ENCODE measurements at regions not wholly inside any gene's neighbourhood (a gene's known extent, or its start where the extent isn't known, plus 50 kb on each side); places are given as distances from the start of the nearest gene placed in this dataset.

DNA sequence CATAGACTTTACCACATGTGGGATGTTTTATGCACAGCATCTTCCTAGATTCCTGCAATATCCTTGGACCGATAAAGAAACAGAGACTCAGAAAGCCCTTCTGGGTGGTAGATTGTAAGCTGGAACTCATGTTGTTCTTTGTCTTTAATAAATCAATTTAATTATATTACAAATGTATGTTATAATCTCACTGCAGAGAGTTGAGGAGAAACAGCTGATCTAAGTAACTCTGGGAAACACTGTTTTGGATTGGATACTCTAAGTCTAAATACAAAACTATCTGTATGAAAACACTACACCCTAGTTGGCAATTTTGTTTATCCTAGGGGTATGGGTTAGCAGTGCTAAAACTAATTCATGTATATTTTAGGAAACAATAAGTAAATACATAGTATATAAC is 1015.2 kb downstream of the XPNPEP1 start:
- H3K27ac ChIP-seq (ENCODE audit: extremely low read depth, low read depth, low read length), result no peak overlapping the region
- H3K4me3 ChIP-seq (ENCODE audit: low read depth, low read length), result no peak overlapping the region
- TF ChIP-seq SCRT1 (tag by site-specific recombination; IDR thresholded peaks at IDR 0.05; ENCODE audit: borderline replicate concordance), result no peak
- TF ChIP-seq ZNF140 (tag by site-specific recombination; IDR thresholded peaks at IDR 0.05), result no peak
- TF ChIP-seq PRDM1 (tag by site-specific recombination; IDR thresholded peaks at IDR 0.05), result no peak
- no peak for TF ChIP-seq BCL11A (tag by site-specific recombination; IDR thresholded peaks at IDR 0.05; ENCODE audit: low read depth)
- TF ChIP-seq SP3 (tag by site-specific recombination; IDR thresholded peaks at IDR 0.05), result no peak
- no peak for TF ChIP-seq ZBTB21 (tag by site-specific recombination; IDR thresholded peaks at IDR 0.05)
- TF ChIP-seq ZNF561 (tag by site-specific recombination; IDR thresholded peaks at IDR 0.05; ENCODE audit: borderline replicate concordance), result no peak
- TF ChIP-seq ZNF202 (tag by site-specific recombination; IDR thresholded peaks at IDR 0.05; ENCODE audit: borderline replicate concordance), result no peak
- no peak for TF ChIP-seq ZNF19 (tag by site-specific recombination; IDR thresholded peaks at IDR 0.05; ENCODE audit: low read depth)
- no peak for TF ChIP-seq ZNF747 (tag by site-specific recombination; IDR thresholded peaks at IDR 0.05)
- ChIA-PET POLR2A (no interaction called here), CTCF (no interaction called here)
- no peaks in the 10 kb centered on the region for H3K4me1 ChIP-seq (ENCODE audit: control insufficient read depth, insufficient read depth, low read length)
- H3K9me3 ChIP-seq (ENCODE audit: control insufficient read depth, insufficient read depth, low read depth, low read length), result no peaks in the 10 kb centered on the region
- no peaks in the 10 kb centered on the region for H3K36me3 ChIP-seq (ENCODE audit: control insufficient read depth in 2 of 2, insufficient read depth in 1 of 2, low read length in 2 of 2)

DNA sequence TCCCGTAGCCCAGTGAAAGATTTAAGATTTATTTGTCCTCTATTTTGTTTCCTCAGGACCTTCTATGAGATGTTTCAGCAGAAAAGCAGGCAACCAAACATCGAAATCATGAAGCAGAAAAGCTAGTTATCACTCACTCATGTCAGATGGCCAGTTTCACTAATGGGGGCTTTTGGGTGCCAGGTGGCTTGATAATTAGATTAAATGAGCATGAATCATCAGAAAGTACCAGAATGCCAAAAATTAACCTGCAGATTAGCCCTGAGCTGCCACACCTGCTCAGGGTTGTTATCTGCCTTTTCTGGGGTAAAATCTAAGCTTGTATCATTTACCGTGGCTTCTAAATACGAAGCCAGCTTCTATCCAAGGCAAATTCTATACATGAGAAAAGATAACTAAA is 1017.5 kb downstream of the XPNPEP1 start:
- H3K9me3 ChIP-seq (ENCODE audit: control insufficient read depth, insufficient read depth, low read depth, low read length), result no peaks in the 10 kb centered on the region
- POLR2A ChIA-PET, result no interaction called here
- CTCF ChIA-PET, result no interaction called here
- H3K36me3 ChIP-seq (ENCODE audit: control insufficient read depth in 2 of 2, insufficient read depth in 1 of 2, low read length in 2 of 2), result no peaks in the 10 kb centered on the region
- H3K4me1 ChIP-seq (ENCODE audit: control insufficient read depth, insufficient read depth, low read length), result no peaks in the 10 kb centered on the region
- TF ChIP-seq ZNF560 (tag by site-specific recombination; IDR thresholded peaks at IDR 0.05; ENCODE audit: borderline replicate concordance), result no peak
- TF ChIP-seq ZNF785 (tag by site-specific recombination; IDR thresholded peaks at IDR 0.05), result no peak
- TF ChIP-seq ZNF354C (tag by site-specific recombination; IDR thresholded peaks at IDR 0.05; ENCODE audit: borderline replicate concordance, low read depth), result no peak
- TF ChIP-seq, protein P1, sequence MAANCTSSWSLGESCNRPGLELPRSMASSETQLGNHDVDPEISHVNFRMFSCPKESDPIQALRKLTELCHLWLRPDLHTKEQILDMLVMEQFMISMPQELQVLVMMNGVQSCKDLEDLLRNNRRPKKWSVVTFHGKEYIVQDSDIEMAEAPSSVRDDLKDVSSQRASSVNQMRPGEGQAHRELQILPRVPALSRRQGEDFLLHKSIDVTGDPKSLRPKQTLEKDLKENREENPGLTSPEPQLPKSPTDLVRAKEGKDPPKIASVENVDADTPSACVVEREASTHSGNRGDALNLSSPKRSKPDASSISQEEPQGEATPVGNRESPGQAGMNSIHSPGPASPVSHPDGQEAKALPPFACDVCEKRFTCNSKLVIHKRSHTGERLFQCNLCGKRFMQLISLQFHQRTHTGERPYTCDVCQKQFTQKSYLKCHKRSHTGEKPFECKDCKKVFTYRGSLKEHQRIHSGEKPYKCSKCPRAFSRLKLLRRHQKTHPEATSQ (tag by site-specific recombination; IDR thresholded peaks at IDR 0.05), result no peak
- no peak overlapping the region for H3K27ac ChIP-seq (ENCODE audit: extremely low read depth, low read depth, low read length)
- H3K4me3 ChIP-seq (ENCODE audit: low read depth, low read length), result no peak overlapping the region

DNA sequence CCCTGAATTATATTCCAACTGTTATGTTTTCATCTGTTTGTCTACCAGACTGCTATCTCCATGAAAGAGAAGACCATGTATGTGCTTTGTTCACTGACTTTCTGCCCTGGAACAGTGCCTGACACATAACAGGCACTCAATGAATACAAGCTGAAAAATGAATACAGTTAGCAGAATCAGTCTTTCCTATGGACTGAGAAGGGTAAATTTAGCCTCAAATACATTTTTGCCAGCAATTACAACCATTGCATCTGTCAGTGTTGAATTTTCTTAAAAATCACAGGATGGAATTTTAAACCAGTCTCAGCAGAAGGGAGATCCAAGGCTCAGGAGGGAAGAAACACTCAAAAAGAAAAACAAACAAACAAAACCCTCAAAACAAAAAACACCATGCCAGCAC is 1018.1 kb downstream of the XPNPEP1 start:
- no peak for TF ChIP-seq ZNF670 (tag by site-specific recombination; IDR thresholded peaks at IDR 0.05; ENCODE audit: low read depth)
- no peak for TF ChIP-seq ZNF510 (tag by site-specific recombination; IDR thresholded peaks at IDR 0.05; ENCODE audit: insufficient replicate concordance)
- TF ChIP-seq ZNF391 (tag by site-specific recombination; IDR thresholded peaks at IDR 0.05; ENCODE audit: borderline replicate concordance, low read depth), result no peak
- TF ChIP-seq ZNF23 (tag by site-specific recombination; IDR thresholded peaks at IDR 0.05; ENCODE audit: borderline replicate concordance), result no peak
- no peak for TF ChIP-seq ZNF394 (tag by site-specific recombination; IDR thresholded peaks at IDR 0.05; ENCODE audit: borderline replicate concordance)
- TF ChIP-seq ZNF473 (tag by site-specific recombination; IDR thresholded peaks at IDR 0.05), result no peak
- TF ChIP-seq ZNF221 (tag by site-specific recombination; IDR thresholded peaks at IDR 0.05; ENCODE audit: borderline replicate concordance), result no peak
- no peak for TF ChIP-seq KLF10 (tag by site-specific recombination; IDR thresholded peaks at IDR 0.05)
- no peak for TF ChIP-seq ZNF654 (tag by site-specific recombination; IDR thresholded peaks at IDR 0.05; ENCODE audit: low read depth)
- TF ChIP-seq, protein P2, sequence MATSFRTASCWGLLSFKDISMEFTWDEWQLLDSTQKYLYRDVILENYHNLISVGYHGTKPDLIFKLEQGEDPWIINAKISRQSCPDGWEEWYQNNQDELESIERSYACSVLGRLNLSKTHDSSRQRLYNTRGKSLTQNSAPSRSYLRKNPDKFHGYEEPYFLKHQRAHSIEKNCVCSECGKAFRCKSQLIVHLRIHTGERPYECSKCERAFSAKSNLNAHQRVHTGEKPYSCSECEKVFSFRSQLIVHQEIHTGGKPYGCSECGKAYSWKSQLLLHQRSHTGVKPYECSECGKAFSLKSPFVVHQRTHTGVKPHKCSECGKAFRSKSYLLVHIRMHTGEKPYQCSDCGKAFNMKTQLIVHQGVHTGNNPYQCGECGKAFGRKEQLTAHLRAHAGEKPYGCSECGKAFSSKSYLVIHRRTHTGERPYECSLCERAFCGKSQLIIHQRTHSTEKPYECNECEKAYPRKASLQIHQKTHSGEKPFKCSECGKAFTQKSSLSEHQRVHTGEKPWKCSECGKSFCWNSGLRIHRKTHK (tag by site-specific recombination; IDR thresholded peaks at IDR 0.05), result no peak
- no peak for TF ChIP-seq ZNF548 (tag by site-specific recombination; IDR thresholded peaks at IDR 0.05)
- TF ChIP-seq, protein P3, sequence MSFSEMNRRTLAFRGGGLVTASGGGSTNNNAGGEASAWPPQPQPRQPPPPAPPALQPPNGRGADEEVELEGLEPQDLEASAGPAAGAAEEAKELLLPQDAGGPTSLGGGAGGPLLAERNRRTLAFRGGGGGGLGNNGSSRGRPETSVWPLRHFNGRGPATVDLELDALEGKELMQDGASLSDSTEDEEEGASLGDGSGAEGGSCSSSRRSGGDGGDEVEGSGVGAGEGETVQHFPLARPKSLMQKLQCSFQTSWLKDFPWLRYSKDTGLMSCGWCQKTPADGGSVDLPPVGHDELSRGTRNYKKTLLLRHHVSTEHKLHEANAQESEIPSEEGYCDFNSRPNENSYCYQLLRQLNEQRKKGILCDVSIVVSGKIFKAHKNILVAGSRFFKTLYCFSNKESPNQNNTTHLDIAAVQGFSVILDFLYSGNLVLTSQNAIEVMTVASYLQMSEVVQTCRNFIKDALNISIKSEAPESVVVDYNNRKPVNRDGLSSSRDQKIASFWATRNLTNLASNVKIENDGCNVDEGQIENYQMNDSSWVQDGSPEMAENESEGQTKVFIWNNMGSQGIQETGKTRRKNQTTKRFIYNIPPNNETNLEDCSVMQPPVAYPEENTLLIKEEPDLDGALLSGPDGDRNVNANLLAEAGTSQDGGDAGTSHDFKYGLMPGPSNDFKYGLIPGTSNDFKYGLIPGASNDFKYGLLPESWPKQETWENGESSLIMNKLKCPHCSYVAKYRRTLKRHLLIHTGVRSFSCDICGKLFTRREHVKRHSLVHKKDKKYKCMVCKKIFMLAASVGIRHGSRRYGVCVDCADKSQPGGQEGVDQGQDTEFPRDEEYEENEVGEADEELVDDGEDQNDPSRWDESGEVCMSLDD (tag by site-specific recombination; IDR thresholded peaks at IDR 0.05), result no peak
- TF ChIP-seq ZNF155 (tag by site-specific recombination; IDR thresholded peaks at IDR 0.05), result no peak
- Histone ChIP-seq H3K36me3 (ENCODE audit: control insufficient read depth in 2 of 2, insufficient read depth in 1 of 2, low read length in 2 of 2) (no peaks in the 10 kb centered on the region), H3K27ac (ENCODE audit: extremely low read depth, low read depth, low read length) (no peak overlapping the region), H3K4me1 (ENCODE audit: control insufficient read depth, insufficient read depth, low read length) (no peaks in the 10 kb centered on the region), H3K4me3 (ENCODE audit: low read depth, low read length) (no peak overlapping the region), H3K9me3 (ENCODE audit: control insufficient read depth, insufficient read depth, low read depth, low read length) (no peaks in the 10 kb centered on the region)
- CTCF ChIA-PET, result no interaction called here
- POLR2A ChIA-PET, result no interaction called here
